Middle frontal gyrus (tissue), 1 donor: ENCODE measurements at regions not wholly inside any gene's neighbourhood (a gene's known extent, or its start where the extent isn't known, plus 50 kb on each side); places are given as distances from the start of the nearest gene placed in this dataset.
"Not testable (repeated sequence)": the region's sequence is repeated elsewhere in the genome, so short reads cannot be mapped to it uniquely, and the experiment has no call there.

Experiments used
- DNase-seq: peaks from one replicate; pipeline ENCODE4 v3.0.0-alpha.2; 2015; ENCODE audit warnings: low spot score; ENCODE audit errors: extremely low spot score

DNA sequence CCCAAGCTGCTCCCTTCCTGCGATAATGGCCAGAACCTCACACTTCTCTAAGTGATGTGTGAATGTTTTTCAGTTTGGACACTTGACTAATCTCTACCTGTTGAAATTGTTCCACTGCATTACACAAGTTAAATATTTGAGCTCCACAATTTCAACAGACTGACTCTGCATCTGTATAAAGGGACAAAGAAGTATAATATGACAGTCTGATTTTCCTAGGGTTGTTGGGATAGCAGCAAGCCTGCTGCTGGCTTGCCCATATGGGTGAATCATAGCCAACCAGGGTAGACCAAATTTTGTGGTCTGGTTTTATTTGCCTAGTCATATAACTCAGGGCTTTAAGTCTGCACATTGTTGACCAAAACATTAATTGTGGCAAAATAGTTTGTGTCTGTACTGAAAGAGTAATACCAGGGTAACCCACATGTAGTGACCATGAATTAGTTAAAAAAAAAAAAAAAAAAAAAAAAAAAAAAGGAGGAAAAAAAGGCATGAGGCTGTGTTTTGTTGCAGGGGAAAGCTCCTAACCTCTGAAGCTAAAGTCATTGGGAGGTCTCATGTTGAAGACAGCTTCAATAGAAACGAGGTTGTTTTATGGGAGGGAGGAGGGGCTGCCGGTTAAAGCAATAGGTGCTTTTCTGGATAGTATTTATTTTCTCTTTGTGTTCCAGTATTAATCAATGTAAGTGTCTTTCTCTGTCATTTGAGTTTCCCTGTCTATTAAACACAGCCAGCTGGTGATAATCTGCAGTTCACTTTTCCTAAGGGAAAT is 534.2 kb downstream of the RAB28 start:
- DNase-seq: no peak

DNA sequence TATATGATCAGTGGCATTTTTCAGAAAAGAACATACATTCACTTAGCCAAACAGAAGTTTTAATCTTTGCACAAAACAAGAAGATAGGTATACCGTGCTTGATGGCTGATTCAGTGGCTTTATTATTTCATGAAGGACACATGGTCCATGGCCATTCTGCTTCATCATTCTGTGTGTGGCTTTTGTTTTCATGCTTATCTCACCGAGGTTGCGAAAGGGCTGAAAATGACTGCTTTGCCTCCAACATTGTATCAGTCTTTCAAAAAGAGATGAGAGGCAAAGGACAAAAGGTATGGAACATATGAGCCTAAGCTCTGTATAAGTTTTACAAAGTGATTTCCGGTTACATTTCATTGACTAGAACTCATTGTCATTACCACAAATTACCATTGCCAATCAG is 541.1 kb downstream of the RAB28 start:
- no peak for DNase-seq

DNA sequence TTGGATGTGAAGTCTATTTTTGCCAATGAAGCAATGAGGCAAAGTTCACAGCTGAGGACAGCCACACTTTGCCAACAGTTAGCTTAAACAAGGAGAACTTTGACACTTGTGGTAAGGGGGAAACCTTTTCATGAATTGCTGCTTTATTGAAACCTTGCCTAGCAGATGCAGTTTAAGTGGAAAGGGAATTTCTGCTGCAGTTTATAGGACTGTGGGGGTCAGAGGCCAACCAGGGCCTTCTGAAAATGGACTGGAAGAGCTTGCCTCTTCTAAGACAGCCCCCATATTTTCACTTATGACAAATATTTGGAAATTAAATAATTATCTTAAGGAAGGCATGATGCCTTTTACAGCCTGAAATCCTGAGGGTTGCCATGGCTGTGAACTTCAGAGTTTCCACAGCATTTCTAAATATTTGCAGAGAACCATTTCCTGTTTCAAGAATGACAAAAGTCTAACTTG is 550.3 kb downstream of the RAB28 start:
- DNase-seq: no peak

DNA sequence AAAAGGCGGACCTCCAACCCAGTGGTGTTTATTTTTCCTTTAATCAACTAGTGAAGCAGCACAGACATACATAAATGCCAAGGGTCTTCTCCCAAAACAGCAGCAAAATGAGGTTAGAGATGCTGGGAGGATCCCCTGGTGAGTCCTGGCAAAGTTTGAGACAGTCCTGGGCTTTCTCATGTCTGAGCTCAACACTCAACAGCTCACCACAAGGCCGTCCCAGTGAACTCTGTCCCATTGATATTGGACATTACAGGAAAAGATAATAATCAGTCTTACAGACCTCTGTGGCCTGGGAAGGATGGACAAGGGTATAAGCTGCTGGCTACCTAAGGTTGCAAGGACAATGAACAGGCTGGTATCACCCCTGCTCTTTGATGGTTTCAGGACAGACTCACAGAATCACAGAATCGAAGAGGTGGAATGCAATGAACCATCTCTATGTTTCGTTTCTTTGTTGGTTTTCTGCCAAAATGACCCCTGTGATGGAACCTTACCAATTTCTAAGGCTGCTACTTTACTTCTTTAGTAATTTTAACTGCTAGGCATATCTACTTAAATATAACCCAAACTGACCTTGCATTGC is 551.8 kb downstream of the RAB28 start:
- DNase-seq: no peak

DNA sequence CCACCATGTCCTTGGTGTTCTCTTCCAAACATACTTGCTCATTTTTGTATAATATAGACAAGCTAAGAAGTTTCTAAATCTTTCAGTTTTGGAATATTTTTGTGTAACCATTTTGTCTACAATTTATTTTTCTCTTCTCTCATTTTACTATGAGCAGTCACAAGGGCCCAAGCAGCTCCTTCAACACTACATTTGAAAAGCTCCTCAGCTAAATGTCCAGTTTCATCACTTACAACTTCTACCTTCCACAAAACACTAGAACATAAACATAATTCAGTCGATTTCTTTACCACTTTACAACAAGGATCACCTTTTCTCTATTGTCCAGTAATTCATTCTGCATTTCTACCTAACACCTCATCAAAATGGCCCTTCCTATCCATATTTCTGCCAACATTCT is 554.4 kb downstream of the RAB28 start:
- DNase-seq: no peak

DNA sequence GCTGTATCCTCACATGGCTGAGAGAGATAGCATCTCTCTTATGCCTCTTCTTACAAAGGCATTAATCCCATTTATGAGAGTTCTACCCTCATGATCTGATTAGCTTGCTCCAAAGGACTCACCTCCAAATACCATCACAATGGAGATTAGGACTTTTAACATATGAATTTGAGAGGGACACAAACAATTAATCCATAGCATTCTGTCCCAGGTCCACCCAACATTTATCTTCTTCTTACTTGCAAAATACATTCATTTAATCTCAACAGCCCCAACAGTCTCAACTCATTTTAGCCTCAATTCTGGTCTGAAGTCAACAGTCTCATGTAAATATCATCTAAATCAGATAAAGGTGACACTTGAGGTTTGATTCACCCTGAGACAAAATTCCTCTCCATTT is 555.4 kb downstream of the RAB28 start:
- DNase-seq: no peak

DNA sequence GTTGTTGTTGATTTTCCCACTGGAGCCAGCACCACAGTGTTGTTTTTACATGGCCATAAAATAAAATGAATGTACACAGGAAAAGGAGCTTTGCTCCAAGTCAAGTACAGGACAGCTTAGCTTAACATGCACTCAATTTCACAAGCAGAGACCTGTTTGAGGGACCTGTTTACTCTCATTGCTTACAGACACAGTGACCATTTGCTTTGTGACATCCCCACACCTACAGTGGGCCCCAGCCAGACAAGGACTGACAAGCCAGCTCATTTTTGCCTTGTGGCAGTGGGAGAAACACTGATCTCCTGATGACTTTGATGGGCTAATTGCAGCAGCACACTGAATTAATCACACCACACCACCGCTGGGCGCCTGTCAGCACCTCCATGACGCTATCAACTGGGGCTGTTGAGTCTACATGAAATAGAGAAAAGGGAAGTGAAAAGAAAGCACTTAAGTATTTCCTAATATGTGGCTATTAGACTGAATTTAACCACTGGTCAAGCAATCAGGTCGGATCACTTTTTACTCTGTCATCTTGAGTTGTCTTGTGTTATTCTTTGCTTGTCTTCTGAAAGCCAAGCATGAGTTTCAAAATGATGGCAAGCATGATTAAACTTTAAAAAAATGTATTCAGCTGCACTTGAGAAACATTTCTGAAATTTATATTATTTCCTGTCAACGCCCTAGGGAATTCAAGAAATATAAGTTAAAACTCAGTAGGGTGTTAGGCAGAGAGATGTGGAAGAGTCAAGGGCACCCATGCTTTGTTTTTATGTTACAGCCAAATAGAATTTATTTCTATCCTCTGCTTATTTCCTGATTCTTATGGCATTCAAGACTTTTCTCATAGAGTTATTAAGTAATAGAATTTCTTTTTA is 557.7 kb downstream of the RAB28 start:
- DNase-seq: no peak

DNA sequence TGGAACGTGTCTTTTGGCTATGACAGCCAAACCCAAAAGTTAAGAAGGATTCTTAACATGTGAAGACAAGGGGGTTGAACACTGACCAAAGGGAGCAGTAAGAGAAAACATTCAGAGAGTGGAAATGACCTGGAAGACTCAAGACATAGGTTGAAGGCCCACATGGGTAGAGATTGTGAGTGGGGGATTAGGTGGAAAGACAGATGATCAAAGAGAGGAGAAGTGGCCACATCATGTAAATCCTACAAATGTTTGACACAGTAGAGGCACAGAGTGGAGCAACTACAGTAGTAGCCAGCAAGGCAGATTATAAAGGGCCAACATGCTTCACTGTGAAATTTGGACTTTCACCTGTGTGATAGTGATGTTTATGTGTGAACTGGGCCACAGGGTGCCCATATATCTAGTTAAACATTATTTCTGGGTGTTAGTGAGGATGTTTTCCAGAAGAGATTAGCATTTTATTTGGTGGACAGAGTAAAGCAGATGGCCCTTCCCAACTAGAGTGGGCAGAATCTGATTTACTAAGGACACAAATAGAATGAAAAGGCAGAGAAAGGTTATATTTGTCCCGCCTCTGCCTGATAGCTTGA is 559.3 kb downstream of the RAB28 start:
- DNase-seq: no peak

DNA sequence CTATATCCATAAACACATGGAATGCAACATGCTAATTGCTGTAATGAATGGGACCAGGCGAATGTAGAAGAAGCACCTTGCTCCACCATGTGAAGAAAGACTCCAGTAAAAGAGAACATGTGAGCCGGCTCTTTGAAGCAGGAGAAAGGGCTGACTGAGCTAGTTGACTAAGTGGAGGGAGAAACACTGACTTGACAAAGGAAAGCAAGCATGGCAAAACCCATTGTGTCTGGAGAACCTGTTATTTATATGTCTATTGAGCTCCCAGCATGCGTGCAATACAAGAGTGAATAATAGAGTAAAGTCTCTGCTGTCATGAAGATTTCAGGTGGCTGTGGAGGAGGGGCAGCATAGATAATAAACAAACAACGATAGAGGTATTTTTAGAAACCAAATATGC is 559.9 kb downstream of the RAB28 start:
- no peak for DNase-seq

DNA sequence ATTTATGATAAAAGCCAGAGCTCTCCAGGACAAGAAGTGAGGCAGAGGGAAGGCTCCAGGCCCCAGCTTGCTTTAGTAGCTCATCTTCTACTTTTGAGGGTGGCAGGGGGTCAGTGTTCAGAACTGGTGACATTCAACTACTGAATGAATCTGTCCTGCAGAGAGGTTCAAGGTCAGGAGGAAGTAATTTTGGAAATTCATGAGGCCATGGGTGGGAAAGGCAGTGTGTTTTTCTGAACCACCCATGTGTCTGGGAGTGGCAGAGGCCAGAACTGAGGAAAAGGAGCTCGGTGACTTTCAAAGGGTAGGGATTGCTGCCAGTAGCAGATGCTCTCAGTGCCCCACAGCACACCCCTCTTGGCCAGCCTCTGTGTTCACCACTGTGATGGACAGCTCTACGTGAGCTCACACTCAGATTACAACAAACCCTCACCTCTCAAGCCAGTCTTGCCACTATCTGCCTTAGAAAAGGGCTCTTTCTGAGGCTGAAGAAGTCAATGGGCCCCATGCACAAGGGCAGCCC is 571.2 kb downstream of the RAB28 start:
- DNase-seq: no peak

DNA sequence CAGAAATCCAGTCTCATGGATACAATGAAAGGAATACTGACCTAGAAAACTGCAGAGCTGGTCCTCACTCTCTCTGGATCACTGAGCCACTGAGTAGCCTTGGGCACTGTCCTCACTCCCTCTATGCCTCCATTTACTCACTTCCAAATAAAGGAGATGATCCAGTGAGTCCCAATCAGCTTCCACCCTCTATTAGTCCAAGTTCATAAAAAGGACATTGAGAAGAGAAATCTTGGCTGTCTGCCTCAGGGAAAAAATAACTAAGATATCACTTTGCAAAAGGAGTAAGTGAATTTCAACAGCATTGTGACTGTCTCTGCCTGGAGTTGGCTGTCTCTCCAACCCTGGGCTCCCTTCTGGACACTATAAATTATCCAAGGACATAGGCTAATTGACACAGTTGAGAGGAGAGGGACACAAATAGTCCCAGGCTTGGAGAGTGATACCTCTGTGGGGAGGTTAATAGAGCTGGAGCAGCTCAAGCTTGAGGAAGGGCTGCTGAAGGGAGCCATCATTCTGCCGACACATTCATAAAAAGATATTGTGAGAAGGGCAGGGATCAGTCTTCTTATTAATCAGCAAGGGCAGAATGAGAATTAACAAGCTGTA is 572.3 kb downstream of the RAB28 start:
- no peak for DNase-seq

DNA sequence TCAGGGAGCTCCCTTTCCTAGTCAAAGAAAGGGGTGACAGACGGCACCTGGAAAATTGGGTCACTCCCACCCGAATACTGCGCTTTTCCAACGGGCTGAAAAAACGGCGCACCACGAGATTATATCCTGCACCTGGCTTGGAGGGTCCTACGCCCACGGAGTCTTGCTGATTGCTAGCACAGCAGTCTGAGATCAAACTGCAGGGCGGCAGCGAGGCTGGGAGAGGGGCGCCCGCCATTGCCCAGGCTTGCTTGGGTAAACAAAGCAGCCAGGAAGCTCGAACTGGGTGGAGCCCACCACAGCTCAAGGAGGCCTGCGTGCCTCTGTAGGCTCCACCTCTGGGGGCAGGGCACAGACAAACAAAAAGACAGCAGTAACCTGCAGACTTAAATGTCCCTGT is 580.5 kb downstream of the RAB28 start:
- DNase-seq: not testable (repeated sequence)

DNA sequence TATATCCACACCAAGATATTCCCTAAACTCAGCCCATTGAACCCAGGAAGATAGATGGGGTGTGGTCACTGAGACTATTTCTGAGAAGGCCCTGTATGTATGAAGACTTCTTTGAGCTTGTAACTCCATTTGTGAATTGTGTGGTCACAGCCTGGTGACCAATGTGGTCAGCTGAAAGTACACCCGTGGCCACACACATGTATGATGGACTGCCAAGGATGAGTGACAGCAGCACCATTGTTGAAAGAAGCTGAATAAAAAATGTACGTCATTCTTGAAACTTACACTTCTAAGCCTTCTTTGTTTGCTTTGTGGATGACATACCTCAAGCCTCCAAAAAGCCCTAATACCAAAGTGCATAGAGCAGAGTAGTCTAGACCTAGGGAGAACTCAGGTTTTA is 581.4 kb downstream of the RAB28 start:
- DNase-seq: no peak

DNA sequence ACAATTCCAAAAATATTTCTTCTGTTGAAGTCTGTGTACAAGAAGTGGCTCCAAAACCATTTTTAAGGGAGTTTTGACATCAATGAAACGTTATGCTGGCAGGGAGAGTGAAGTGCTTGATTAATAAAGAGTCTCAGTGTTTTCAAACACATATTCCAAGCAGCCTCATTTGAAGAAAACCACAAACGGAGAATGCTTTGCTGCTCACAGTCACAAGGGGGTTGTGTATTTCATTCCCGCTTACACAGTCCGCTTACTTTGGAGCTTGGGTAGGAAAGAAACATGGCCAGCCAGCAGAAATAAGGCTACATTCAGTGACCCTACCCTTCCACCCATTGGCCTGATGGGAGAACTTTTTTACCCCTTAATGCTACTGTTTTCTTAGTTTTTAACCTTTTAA is 586.2 kb downstream of the RAB28 start:
- no peak for DNase-seq

DNA sequence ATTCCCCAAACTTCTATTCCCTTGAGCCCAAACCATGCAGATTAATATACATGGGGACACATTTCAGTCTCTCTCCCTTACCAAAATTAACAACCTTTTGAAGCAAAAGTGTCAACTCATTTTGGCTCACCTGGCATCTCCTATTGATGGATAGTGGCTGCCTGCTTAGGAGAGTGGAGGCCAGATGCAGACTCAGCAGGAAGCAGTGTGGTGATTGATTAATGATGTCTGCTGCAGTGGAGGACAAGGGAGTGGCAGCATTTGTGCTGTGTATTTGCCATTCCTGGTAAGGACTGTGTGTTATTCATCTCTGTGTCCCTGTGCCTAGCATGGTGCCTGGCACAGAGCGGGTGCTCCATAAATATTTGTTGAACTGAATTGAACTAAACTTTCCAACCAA is 590.1 kb downstream of the RAB28 start:
- DNase-seq: no peak

DNA sequence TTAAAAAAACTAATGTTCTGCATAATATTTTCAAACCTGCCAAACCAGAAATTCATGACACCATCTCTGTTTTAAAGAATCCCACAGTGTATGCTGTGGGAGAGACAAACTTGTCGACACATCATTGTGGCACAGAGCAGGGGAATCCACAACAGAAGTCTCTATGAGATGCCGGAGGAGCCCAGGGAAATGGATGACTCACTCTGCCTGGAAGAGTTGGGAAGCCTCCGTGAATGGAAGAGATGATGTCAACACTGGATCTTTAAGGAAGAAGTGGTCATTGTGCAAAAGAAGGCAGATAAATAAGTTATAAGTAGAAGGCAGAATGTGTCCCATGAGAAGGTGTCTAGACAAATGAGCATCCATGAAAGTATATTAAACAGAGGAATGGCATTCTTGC is 595.1 kb downstream of the RAB28 start:
- no peak for DNase-seq

DNA sequence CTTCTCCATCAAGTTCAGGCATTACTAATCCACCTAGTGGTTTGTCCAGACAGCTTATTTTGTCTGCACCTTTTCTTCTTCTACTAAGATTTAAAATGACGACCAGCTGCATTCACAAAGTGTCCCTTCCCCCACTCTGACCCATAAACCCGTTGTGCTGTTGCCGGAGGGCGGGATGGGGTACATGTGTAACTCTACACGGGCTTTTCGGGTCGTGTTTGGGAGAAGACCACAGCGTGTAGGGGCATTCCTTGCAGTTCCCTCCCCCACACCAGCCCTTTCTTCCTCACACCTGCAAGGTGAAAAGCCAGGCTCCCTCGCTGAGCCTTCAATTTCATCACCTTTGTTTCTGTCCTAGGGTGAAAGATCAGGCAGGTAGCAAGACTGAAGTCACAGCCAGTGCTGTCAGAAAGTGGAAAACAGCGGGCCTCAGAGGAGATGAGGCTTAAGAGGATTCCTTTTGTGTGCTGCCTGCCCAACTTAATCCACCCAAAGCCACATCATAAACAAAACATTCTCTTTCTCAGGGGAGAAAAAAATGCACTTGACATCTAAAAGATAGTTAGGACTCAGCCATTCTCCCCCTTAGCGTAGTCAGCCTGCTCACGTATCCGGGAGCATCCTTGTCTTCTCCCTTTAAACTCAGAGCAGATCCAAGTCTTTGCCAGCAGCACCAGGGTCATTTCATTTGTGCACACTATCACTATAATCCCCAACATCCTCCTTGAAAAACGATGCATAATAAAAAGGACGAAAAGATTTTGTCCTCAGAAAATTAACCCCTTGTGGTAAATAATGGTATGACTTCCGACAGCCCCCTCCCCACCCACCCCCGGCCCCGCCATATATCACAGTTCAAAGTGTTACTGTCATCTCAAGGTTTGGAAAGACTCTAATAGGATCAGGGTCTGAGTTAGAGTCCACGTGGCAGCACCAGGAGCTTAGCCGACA is 599.0 kb downstream of the RAB28 start:
- DNase-seq: no peak

DNA sequence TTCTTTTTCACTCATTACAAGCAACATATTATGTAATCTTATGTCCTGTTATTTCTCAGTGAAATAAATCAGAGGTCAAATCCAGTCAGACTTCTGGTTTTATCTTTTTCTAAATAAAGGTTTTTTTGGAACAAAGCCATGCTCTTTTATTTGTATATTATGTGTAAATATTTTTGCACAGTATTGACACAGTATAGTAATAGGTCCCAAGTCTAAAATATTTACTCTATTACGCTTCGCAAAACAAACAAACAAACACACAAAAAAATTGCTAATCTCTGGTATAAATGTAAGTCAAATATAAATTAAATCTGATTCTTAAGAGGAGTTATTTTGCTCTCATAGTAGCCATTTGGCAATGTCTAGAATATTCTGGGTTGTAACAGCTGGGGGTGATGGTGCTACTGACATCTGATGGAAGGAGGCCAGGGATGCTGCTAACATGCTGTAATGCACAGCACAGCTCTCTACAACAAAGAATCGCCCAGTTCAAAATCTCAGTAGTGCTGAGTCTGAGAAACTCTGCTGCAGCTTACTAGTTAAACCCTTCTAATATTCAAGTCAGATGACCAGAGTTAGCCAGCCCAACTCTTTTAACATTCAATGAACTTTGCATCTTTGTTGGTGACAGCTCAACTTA is 602.1 kb downstream of the RAB28 start:
- no peak for DNase-seq

DNA sequence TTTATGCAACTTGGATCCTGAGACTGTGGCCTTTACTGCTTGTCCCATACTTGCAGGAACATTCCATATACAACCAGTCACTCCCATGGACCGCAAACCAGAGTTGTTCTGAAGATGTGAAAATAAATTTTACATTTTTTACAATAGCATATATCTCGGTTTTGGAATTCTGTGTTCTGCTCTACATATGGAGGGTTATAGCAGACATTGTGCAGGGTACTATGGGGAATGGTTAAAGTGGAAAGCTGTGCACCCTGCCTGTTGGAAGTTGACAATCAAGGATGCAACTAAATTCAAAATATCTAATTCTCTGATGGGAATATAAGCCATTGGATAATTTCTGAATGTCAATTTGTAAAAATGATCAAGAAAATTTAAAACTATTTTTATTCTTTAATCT is 603.3 kb downstream of the RAB28 start:
- no peak for DNase-seq

DNA sequence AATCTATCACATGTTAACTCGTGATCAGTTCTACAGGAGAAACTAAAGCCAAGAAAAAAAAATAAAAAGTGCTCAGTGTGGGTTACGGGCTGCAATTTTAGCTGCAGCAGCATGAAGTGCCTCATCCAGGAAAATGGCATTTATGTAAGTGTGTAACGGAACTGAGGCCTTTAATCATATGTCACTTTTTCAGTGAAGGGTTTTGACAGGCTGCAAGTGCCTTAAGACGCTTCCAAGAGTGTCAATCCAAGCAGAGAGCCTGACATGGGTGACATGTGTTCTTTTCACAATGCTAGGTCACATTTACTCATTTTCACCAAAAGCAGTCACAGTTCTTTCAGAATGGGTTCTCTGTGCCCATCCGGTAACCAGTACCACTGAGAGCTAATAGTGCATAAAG is 604.6 kb downstream of the RAB28 start:
- DNase-seq: no peak
